ENCODE measurements at regions not wholly inside any gene's neighbourhood (a gene's known extent, or its start where the extent isn't known, plus 50 kb on each side); places are given as distances from the start of the nearest gene placed in this dataset.
"Not testable (repeated sequence)": the region's sequence is repeated elsewhere in the genome, so short reads cannot be mapped to it uniquely, and the experiment has no call there.

DNA sequence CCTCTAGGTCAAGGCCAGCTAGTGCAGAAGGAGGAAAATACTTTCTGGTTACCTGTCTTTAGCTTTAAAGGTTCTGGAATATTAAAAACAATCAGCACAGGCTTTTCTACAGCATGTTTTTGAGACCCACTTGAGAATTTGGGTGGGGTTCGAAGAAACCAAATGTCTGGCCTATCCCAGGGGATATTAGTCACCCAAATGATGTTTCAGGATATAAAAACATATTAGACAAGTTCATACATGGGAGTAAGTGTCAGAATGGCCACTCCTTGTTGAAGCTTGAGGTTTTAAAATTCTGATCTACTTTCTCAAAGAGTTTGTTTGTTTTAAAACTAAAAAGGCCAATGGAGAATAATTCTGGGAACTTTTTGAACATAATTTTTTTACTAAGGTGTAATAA lies 158.6 kb upstream of the DLX2 start:
- Histone ChIP-seq H3K27me3 (ENCODE audit: control insufficient read depth, insufficient read depth, low read length) (no peaks in the 10 kb centered on the region), H3K27ac (ENCODE audit: low read depth, low read length) (no peak overlapping the region), H3K4me1 (ENCODE audit: control insufficient read depth, insufficient read depth, low read length) (peaks cover 13% of the 10 kb centered on the region), H3K36me3 (ENCODE audit: control insufficient read depth, insufficient read depth, low read length) (no peaks in the 10 kb centered on the region), H3K4me3 (ENCODE audit: low read depth, low read length) (no peak overlapping the region), H3K9me3 (ENCODE audit: control insufficient read depth, insufficient read depth, low read depth, low read length) (no peaks in the 10 kb centered on the region), H3K9ac (ENCODE audit: low read length) (no peak overlapping the region)

DNA sequence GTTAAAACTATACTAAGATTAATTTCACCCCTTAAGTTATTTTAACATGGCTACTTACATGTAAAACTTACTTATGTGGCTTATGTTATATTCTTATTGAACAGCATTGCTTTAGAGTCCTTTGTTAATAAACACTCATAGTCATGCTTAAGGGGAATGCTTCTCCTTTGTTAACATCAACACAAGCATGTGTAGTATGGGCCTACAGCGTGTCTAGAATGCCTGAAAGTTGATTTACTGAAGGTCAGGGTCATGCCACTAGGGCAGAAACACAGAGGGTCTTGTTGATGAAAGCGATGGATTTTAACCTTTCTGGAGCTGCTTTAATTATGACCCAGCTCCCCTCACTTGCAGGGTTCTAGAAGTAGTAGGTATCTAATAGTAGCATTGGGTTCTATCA lies 159.8 kb upstream of the DLX2 start:
- Histone ChIP-seq H3K9ac (ENCODE audit: low read length) (no peak overlapping the region), H3K4me1 (ENCODE audit: control insufficient read depth, insufficient read depth, low read length) (peaks cover 13% of the 10 kb centered on the region), H3K9me3 (ENCODE audit: control insufficient read depth, insufficient read depth, low read depth, low read length) (no peaks in the 10 kb centered on the region), H3K4me3 (ENCODE audit: low read depth, low read length) (no peak overlapping the region), H3K27me3 (ENCODE audit: control insufficient read depth, insufficient read depth, low read length) (no peaks in the 10 kb centered on the region), H3K27ac (ENCODE audit: low read depth, low read length) (no peak overlapping the region), H3K36me3 (ENCODE audit: control insufficient read depth, insufficient read depth, low read length) (no peaks in the 10 kb centered on the region)

DNA sequence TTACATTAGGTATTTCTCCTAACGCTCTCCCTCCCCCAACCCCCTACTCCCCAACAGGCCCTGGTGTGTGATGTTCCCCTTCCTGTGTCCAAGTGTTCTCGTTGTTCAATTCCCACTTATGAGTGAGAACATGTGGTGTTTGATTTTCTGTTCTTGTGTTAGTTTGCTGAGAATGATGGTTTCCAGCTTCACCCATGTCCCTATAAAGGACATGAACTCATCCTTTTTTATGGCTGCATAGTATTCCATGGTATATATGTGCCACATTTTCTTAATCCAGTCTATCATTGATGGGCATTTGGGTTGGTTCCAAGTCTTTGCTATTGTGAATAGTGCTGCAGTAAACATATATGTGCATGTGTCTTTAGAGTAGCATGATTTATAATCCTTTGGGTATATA lies 162.1 kb upstream of the DLX2 start:
- H3K9ac ChIP-seq (ENCODE audit: low read length); H3K27me3 ChIP-seq (ENCODE audit: control insufficient read depth, insufficient read depth, low read length); H3K27ac ChIP-seq (ENCODE audit: low read depth, low read length); H3K36me3 ChIP-seq (ENCODE audit: control insufficient read depth, insufficient read depth, low read length); H3K4me3 ChIP-seq (ENCODE audit: low read depth, low read length); H3K9me3 ChIP-seq (ENCODE audit: control insufficient read depth, insufficient read depth, low read depth, low read length): not testable (repeated sequence)
- H3K4me1 ChIP-seq (ENCODE audit: control insufficient read depth, insufficient read depth, low read length): peaks cover 12% of the 10 kb centered on the region

DNA sequence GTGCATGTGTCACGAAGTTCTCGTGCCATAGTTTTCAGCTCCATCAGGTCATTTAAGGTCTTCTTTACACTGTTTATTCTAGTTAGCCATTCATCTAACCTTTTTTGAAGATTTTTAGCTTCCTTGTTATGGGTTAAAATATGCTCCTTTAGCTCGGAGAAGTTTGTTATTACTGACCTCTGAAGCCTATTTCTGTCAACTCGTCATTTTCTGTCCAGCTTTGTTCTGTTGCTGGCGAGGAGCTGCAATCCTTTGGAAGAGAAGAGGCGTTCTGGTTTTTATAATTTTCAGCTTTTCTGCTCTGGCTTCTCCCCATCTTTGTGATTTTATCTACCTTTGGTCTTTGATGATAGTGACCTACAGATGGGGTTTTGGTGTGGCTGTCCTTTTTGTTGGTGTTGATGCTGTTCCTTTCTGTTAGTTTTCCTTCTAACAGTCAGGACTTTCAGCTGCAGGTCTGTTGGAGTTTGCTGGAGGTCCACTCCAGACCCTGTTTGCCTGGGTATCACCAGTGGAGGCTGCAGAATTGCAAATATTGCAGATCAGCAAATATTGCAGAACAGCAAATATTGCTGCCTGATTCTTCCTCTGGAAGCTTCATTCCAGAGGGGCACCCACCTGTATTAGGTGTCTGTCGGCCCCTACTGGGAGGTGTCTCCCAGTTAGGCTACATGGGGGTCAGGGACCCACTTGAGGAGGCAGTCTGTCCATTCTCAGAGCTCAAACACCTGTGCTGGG lies 157.7 kb upstream of the ITGA6 start:
- H3K9ac ChIP-seq (ENCODE audit: low read length); H3K36me3 ChIP-seq (ENCODE audit: control insufficient read depth, insufficient read depth, low read length): not testable (repeated sequence)

DNA sequence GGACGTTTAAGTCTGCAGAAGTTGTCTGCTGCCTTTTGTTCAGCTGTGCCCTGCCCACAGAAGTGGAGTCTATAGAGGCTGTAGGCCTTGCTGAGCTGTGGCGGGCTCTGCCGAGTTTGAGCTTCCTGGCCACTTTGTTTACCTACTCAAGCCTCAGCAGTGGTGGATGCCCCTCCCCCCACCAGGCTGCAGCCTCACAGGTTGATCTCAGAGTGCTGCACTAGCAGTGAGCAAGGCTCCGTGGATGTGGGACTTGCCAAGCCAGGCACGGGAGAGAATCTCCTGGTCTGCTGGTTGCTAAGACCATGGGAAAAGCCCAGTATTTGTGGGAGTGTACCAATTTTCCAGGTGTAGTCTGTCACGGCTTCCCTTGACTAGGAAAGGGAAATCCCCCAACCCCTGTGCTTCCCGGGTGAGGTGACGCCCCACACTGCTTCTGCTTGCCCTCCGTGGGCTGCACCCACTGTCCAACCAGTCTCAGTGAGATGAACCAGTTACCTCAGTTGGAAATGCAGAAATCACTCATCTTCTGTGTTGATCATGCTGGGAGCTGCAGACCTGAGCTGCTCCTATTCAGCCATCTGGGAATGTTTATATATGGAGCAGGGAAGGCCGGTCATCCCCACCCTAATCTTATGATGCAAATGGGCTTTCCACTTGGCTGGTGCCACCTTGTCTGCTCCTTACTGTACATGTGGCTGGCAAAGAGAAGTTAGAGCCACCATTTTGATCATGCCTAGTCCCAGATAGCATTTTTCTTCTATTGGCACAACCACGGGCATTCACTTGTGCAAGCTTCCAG lies 156.9 kb upstream of the ITGA6 start:
- Histone ChIP-seq H3K27me3 (ENCODE audit: control insufficient read depth, insufficient read depth, low read length) (no peaks in the 10 kb centered on the region), H3K9ac (ENCODE audit: low read length) (no peak overlapping the region), H3K36me3 (ENCODE audit: control insufficient read depth, insufficient read depth, low read length) (no peaks in the 10 kb centered on the region), H3K27ac (ENCODE audit: low read depth, low read length) (no peak overlapping the region), H3K4me3 (ENCODE audit: low read depth, low read length) (no peak overlapping the region; the same call in 1 of the 2 replicates), H3K4me1 (ENCODE audit: control insufficient read depth, insufficient read depth, low read length) (peaks cover 12% of the 10 kb centered on the region), H3K9me3 (ENCODE audit: control insufficient read depth, insufficient read depth, low read depth, low read length) (no peaks in the 10 kb centered on the region)

More for the DNA sequence above, 157.7 kb upstream of the ITGA6 start:
- H3K27me3 ChIP-seq (ENCODE audit: control insufficient read depth, insufficient read depth, low read length); H3K27ac ChIP-seq (ENCODE audit: low read depth, low read length); H3K4me3 ChIP-seq (ENCODE audit: low read depth, low read length); H3K9me3 ChIP-seq (ENCODE audit: control insufficient read depth, insufficient read depth, low read depth, low read length): not testable (repeated sequence)
- H3K4me1 ChIP-seq (ENCODE audit: control insufficient read depth, insufficient read depth, low read length): peaks cover 12% of the 10 kb centered on the region

DNA sequence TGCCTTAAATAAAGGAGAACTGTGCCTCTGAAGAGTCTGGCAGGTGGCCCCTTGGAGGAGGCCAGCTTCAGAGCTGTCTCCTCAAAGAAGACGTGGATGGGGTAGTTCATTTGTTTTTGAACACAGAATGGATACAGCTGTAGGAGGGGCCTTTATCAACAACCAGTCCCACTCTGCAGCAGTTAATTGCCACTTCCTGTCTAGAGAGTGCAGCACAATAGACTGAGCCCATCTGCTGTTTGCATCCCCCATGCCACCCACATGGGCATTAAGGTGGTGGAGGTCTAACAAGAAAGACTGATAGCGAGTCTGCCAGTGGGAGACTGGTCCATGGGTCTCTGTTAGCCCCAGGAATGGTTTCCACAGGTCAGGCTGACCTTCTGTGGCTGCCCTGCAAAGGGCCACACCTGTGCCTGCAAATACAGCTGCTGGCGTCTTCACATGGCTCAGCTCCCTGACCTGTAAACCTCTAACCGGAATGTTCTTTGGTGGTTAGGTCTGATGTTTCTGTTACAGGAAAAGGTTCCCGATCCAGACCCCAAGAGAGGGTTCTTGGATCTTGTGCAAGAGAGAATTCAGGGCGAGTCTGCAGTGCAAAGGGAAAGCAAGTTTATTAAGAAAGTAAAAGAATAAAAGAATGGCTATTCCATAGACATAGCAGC lies 153.3 kb upstream of the ITGA6 start:
- H3K4me1 ChIP-seq (ENCODE audit: control insufficient read depth, insufficient read depth, low read length): peaks cover 12% of the 10 kb centered on the region
- H3K9ac ChIP-seq (ENCODE audit: low read length): no peak overlapping the region
- peaks cover 11% of the 10 kb centered on the region for H3K9me3 ChIP-seq (ENCODE audit: control insufficient read depth, insufficient read depth, low read depth, low read length)
- no peaks in the 10 kb centered on the region for H3K27me3 ChIP-seq (ENCODE audit: control insufficient read depth, insufficient read depth, low read length)
- H3K36me3 ChIP-seq (ENCODE audit: control insufficient read depth, insufficient read depth, low read length): no peaks in the 10 kb centered on the region
- no peak overlapping the region for H3K4me3 ChIP-seq (ENCODE audit: low read depth, low read length)
- H3K27ac ChIP-seq (ENCODE audit: low read depth, low read length): no peak overlapping the region

DNA sequence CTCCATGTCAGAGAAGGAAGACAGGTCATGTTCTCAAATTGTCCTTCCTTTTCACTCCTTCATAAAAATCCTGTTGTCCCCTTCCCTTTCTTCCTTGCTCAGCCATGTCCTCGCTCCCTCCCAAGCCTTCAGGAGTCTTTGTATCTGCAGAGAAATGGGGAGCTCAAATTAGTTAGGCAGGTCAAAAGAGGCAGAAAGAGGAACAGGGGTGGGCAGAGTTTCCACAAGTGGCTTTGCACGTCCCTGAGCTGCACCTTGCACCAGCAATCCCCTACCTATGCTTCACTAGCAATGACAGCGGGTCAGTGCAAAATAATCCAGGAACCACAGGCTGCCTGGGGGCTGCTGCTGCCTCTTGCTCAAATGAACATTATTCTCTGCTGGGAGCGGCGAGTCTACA lies 152.1 kb upstream of the ITGA6 start:
- Histone ChIP-seq H3K4me3 (ENCODE audit: low read depth, low read length) (no peak overlapping the region), H3K9me3 (ENCODE audit: control insufficient read depth, insufficient read depth, low read depth, low read length) (peaks cover 11% of the 10 kb centered on the region), H3K4me1 (ENCODE audit: control insufficient read depth, insufficient read depth, low read length) (peaks cover 7% of the 10 kb centered on the region), H3K27me3 (ENCODE audit: control insufficient read depth, insufficient read depth, low read length) (no peaks in the 10 kb centered on the region), H3K36me3 (ENCODE audit: control insufficient read depth, insufficient read depth, low read length) (no peaks in the 10 kb centered on the region), H3K9ac (ENCODE audit: low read length) (no peak overlapping the region), H3K27ac (ENCODE audit: low read depth, low read length) (no peak overlapping the region)

DNA sequence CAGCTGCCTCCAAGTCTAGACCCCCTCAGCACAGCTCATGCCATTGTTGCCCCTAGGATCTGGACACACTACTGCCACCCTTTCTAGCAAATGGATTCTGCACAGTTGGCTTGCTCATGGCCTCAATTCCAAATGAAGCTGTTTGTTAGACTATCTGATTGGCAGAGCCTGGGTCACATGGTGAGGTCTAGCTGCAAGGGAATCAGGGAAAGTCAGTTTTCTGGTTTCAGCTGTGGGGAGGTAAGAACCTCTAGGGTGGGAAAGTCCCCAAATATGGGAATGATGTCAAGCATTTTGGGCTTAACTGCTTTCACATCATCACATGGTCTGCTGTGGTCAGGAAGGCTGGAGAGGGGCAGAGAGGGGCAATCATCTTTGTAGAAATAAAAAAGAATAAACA lies 150.4 kb upstream of the ITGA6 start:
- Histone ChIP-seq H3K27ac (ENCODE audit: low read depth, low read length) (no peak overlapping the region), H3K27me3 (ENCODE audit: control insufficient read depth, insufficient read depth, low read length) (no peaks in the 10 kb centered on the region), H3K4me3 (ENCODE audit: low read depth, low read length) (no peak overlapping the region), H3K4me1 (ENCODE audit: control insufficient read depth, insufficient read depth, low read length) (no peaks in the 10 kb centered on the region; the same call in 1 of the 2 replicates), H3K9ac (ENCODE audit: low read length) (no peak overlapping the region), H3K9me3 (ENCODE audit: control insufficient read depth, insufficient read depth, low read depth, low read length) (peaks cover 11% of the 10 kb centered on the region), H3K36me3 (ENCODE audit: control insufficient read depth, insufficient read depth, low read length) (no peaks in the 10 kb centered on the region)

DNA sequence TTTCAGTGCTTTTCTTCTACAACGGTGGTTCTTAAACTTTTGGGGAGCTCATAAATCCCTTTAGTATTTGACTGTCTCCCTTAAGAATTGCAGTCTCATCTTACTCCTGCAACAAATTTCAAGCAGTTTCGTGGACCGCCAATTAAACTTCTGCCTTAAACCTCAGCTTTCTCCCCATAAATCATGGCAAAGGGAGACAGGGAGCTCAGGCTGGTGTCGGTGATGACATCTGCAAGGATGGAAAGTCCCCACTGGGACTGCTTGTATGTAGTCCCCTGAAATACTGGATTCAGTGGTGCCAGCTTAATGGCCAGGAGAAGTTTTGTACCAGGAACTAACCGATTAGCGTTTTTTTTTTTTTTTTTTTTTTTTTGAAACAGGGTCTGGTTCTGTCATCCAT lies 148.7 kb upstream of the ITGA6 start:
- H3K9ac ChIP-seq (ENCODE audit: low read length): no peak overlapping the region
- H3K36me3 ChIP-seq (ENCODE audit: control insufficient read depth, insufficient read depth, low read length): no peaks in the 10 kb centered on the region
- H3K4me1 ChIP-seq (ENCODE audit: control insufficient read depth, insufficient read depth, low read length): no peaks in the 10 kb centered on the region; the same call in none of the 2 replicates
- peaks cover 11% of the 10 kb centered on the region for H3K9me3 ChIP-seq (ENCODE audit: control insufficient read depth, insufficient read depth, low read depth, low read length)
- H3K4me3 ChIP-seq (ENCODE audit: low read depth, low read length): no peak overlapping the region
- no peak overlapping the region for H3K27ac ChIP-seq (ENCODE audit: low read depth, low read length)
- no peaks in the 10 kb centered on the region for H3K27me3 ChIP-seq (ENCODE audit: control insufficient read depth, insufficient read depth, low read length)

DNA sequence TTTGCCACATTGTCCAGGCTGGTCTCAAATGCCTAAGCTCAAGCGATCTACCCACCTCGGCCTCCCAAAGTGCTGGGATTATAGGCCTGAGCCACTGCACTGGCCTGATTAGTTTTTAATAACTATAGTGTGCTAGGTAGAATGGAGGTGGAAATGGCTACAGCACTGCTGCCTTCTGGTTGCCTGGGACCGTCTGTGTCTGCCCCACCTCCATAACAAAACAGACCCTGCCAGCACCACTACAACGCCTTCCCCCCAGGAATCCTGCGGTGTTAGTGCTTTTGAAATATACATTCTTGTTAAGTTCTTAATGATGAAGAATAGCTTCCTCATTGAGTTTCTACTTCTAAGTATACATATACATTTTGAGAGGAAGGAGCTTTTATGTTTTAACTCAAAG lies 148.2 kb upstream of the ITGA6 start:
- Histone ChIP-seq H3K9ac (ENCODE audit: low read length) (no peak overlapping the region), H3K4me1 (ENCODE audit: control insufficient read depth, insufficient read depth, low read length) (peaks cover 2% of the 10 kb centered on the region), H3K27ac (ENCODE audit: low read depth, low read length) (no peak overlapping the region), H3K4me3 (ENCODE audit: low read depth, low read length) (no peak overlapping the region), H3K36me3 (ENCODE audit: control insufficient read depth, insufficient read depth, low read length) (no peaks in the 10 kb centered on the region), H3K27me3 (ENCODE audit: control insufficient read depth, insufficient read depth, low read length) (no peaks in the 10 kb centered on the region), H3K9me3 (ENCODE audit: control insufficient read depth, insufficient read depth, low read depth, low read length) (peaks cover 11% of the 10 kb centered on the region)

DNA sequence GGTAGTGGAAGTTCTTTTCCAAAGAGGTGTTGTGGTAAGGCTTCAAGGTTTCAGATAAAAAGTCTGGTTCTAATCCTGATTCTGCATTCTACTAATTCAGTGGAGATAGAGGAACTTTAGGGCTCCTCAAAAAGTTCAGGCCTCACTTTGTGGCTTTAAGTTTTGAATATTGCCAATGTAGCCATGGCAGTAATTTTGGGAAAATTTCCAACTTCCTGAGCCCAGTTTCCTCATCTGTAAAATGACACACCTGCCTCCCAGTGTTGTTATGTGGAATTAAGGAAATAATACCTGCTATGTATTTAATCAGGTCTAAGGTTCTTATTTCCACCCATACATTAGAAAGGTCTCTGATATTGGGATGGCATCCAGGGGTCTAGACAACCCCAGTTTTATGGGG lies 147.6 kb upstream of the ITGA6 start:
- H3K9me3 ChIP-seq (ENCODE audit: control insufficient read depth, insufficient read depth, low read depth, low read length): peaks cover 11% of the 10 kb centered on the region
- H3K4me3 ChIP-seq (ENCODE audit: low read depth, low read length): no peak overlapping the region
- no peaks in the 10 kb centered on the region for H3K36me3 ChIP-seq (ENCODE audit: control insufficient read depth, insufficient read depth, low read length)
- H3K27ac ChIP-seq (ENCODE audit: low read depth, low read length): no peak overlapping the region
- H3K9ac ChIP-seq (ENCODE audit: low read length): no peak overlapping the region
- peaks cover 8% of the 10 kb centered on the region for H3K4me1 ChIP-seq (ENCODE audit: control insufficient read depth, insufficient read depth, low read length)
- H3K27me3 ChIP-seq (ENCODE audit: control insufficient read depth, insufficient read depth, low read length): no peaks in the 10 kb centered on the region
